ENCODE measurements at regions not wholly inside any gene's neighbourhood (a gene's known extent, or its start where the extent isn't known, plus 50 kb on each side); places are given as distances from the start of the nearest gene placed in this dataset.

DNA sequence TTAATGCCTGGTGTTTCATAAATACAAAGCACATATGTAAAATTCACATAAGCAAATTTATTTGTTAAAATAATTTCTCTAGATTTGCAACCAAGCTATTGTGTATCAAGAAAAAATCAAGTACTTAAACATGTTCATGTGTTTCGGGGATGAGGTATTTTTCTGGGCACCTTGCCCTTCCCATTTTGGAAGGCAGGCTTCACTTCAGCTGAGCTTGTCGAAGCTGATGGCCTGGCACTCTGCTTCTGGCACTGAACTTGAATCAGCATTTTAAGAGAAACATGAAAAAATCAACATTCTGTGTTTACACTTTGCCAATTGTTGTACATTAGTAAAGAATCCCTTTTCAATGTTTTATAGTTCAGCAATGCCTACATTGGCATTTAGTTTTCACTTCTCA lies 179.1 kb upstream of the STEAP4 start:
- DNase-seq = no peak
- Histone ChIP-seq H4K8ac (ENCODE audit: low read length) (no peak overlapping the region), H2BK5ac (ENCODE audit: low read depth, low read length, poor library complexity, severe bottlenecking) (no peak overlapping the region), H3K4ac (ENCODE audit: low read depth in 1 of 2, low read length in 2 of 2) (no peak overlapping the region), H3K18ac (ENCODE audit: low read depth in 1 of 2, low read length in 2 of 2) (no peak overlapping the region), H2AK5ac (ENCODE audit: low read length, severe bottlenecking) (no peak overlapping the region), H3K36me3 (ENCODE audit: control insufficient read depth in 1 of 2, insufficient read depth in 2 of 2, low read depth in 1 of 2, low read length in 2 of 2) (no peaks in the 10 kb centered on the region), H2BK15ac (ENCODE audit: low read depth, poor library complexity, severe bottlenecking) (no peak overlapping the region), H3K27ac (ENCODE audit: low read length, poor library complexity, severe bottlenecking) (no peak overlapping the region), H3K9ac (ENCODE audit: low read length) (no peak overlapping the region), H3K9me3 (ENCODE audit: control insufficient read depth, low read length) (no peaks in the 10 kb centered on the region), H2BK120ac (ENCODE audit: low read depth, low read length) (no peak overlapping the region), H3K23ac (ENCODE audit: low read length in 2 of 2) (no peak overlapping the region), H4K91ac (ENCODE audit: low read length) (no peak overlapping the region), H3K14ac (ENCODE audit: low read length in 2 of 2) (no peak overlapping the region), H3K4me3 (ENCODE audit: insufficient read depth in 1 of 2, low read depth in 1 of 2, low read length in 2 of 2) (no peak overlapping the region), H3K4me2 (ENCODE audit: low read length, poor library complexity, severe bottlenecking) (no peak overlapping the region), H3K79me1 (replicated peaks; ENCODE audit: low read length, poor library complexity, severe bottlenecking) (no peaks in the 10 kb centered on the region), H2BK12ac (ENCODE audit: low read length in 2 of 2) (no peak overlapping the region), H2AFZ (ENCODE audit: low read depth, low read length) (no peak overlapping the region), H3K4me1 (ENCODE audit: control insufficient read depth, insufficient read depth, low read depth, low read length) (no peaks in the 10 kb centered on the region), H3K27me3 (ENCODE audit: control insufficient read depth in 1 of 2, insufficient read depth in 1 of 2, low read length in 2 of 2) (no peaks in the 10 kb centered on the region)
- 48% methylated on average over 2 of the region's 2 CpGs for WGBS

DNA sequence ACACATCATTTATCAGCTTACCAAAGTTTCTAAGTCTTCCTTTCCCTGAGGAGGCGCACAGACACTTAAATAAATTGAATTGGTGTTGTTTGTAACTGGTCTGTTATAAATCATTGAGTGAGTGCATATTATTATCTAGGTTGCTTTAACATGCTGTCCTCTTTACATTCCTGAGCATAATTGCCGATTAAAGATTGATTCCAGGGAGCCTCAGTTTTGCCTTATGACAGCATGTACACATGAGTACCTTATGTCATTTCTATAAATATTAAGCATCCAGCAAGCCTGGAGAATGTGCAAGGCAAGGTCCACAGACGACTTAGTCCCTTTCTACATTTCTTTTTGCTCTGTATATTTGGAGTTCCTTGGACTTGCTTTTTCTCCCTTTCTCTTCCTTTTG lies 177.9 kb upstream of the STEAP4 start:
- no peak overlapping the region for H4K91ac ChIP-seq (ENCODE audit: low read length)
- no peaks in the 10 kb centered on the region for H3K79me1 ChIP-seq (replicated peaks; ENCODE audit: low read length, poor library complexity, severe bottlenecking)
- no peaks in the 10 kb centered on the region for H3K4me1 ChIP-seq (ENCODE audit: control insufficient read depth, insufficient read depth, low read depth, low read length)
- no peak overlapping the region for H2BK12ac ChIP-seq (ENCODE audit: low read length in 2 of 2)
- no peaks in the 10 kb centered on the region for H3K27me3 ChIP-seq (ENCODE audit: control insufficient read depth in 1 of 2, insufficient read depth in 1 of 2, low read length in 2 of 2)
- H4K8ac ChIP-seq (ENCODE audit: low read length) = no peak overlapping the region
- H2BK15ac ChIP-seq (ENCODE audit: low read depth, poor library complexity, severe bottlenecking) = no peak overlapping the region
- no peak overlapping the region for H2BK120ac ChIP-seq (ENCODE audit: low read depth, low read length)
- no peak overlapping the region for H3K27ac ChIP-seq (ENCODE audit: low read length, poor library complexity, severe bottlenecking)
- no peaks in the 10 kb centered on the region for H3K9me3 ChIP-seq (ENCODE audit: control insufficient read depth, low read length)
- H3K14ac ChIP-seq (ENCODE audit: low read length in 2 of 2) = no peak overlapping the region
- H2BK5ac ChIP-seq (ENCODE audit: low read depth, low read length, poor library complexity, severe bottlenecking) = no peak overlapping the region
- H2AFZ ChIP-seq (ENCODE audit: low read depth, low read length) = no peak overlapping the region
- H2AK5ac ChIP-seq (ENCODE audit: low read length, severe bottlenecking) = no peak overlapping the region
- DNase-seq = no peak
- no peak overlapping the region for H3K4me2 ChIP-seq (ENCODE audit: low read length, poor library complexity, severe bottlenecking)
- H3K4ac ChIP-seq (ENCODE audit: low read depth in 1 of 2, low read length in 2 of 2) = no peak overlapping the region
- no peak overlapping the region for H3K18ac ChIP-seq (ENCODE audit: low read depth in 1 of 2, low read length in 2 of 2)
- H3K9ac ChIP-seq (ENCODE audit: low read length) = no peak overlapping the region
- no peak overlapping the region for H3K4me3 ChIP-seq (ENCODE audit: insufficient read depth in 1 of 2, low read depth in 1 of 2, low read length in 2 of 2)
- 60% methylated on average over 2 of the region's 3 CpGs for WGBS
- H3K23ac ChIP-seq (ENCODE audit: low read length in 2 of 2) = no peak overlapping the region
- H3K36me3 ChIP-seq (ENCODE audit: control insufficient read depth in 1 of 2, insufficient read depth in 2 of 2, low read depth in 1 of 2, low read length in 2 of 2) = no peaks in the 10 kb centered on the region

DNA sequence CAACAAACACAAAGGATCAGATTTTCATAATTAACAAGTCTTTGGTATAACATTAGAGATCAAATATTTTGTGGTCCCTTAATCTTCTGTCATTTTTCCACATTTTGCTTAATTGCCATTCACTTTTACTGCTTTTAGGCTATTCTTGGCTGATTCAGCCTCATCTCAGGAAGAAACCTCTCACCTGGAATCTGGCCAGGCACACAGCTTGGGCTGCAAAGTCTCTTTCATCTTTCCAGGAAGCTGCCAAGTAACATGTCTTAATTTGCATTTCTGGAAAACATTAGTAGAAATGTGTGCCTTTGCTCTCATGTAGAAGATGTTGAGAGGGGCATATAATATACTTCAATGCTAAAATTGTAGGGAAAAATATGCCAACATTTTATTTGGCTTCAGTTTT lies 174.2 kb upstream of the STEAP4 start:
- Histone ChIP-seq H3K4ac (ENCODE audit: low read depth in 1 of 2, low read length in 2 of 2) (no peak overlapping the region), H3K4me3 (ENCODE audit: insufficient read depth in 1 of 2, low read depth in 1 of 2, low read length in 2 of 2) (no peak overlapping the region), H3K36me3 (ENCODE audit: control insufficient read depth in 1 of 2, insufficient read depth in 2 of 2, low read depth in 1 of 2, low read length in 2 of 2) (no peaks in the 10 kb centered on the region), H2BK5ac (ENCODE audit: low read depth, low read length, poor library complexity, severe bottlenecking) (no peak overlapping the region), H3K18ac (ENCODE audit: low read depth in 1 of 2, low read length in 2 of 2) (no peak overlapping the region), H2BK12ac (ENCODE audit: low read length in 2 of 2) (no peak overlapping the region), H3K79me1 (replicated peaks; ENCODE audit: low read length, poor library complexity, severe bottlenecking) (no peaks in the 10 kb centered on the region), H2BK120ac (ENCODE audit: low read depth, low read length) (no peak overlapping the region), H4K91ac (ENCODE audit: low read length) (no peak overlapping the region), H3K4me2 (ENCODE audit: low read length, poor library complexity, severe bottlenecking) (no peak overlapping the region), H3K4me1 (ENCODE audit: control insufficient read depth, insufficient read depth, low read depth, low read length) (no peaks in the 10 kb centered on the region), H3K27ac (ENCODE audit: low read length, poor library complexity, severe bottlenecking) (no peak overlapping the region), H3K9ac (ENCODE audit: low read length) (no peak overlapping the region), H3K23ac (ENCODE audit: low read length in 2 of 2) (no peak overlapping the region), H2AK5ac (ENCODE audit: low read length, severe bottlenecking) (no peak overlapping the region), H3K27me3 (ENCODE audit: control insufficient read depth in 1 of 2, insufficient read depth in 1 of 2, low read length in 2 of 2) (no peaks in the 10 kb centered on the region), H3K9me3 (ENCODE audit: control insufficient read depth, low read length) (no peaks in the 10 kb centered on the region), H2BK15ac (ENCODE audit: low read depth, poor library complexity, severe bottlenecking) (no peak overlapping the region), H2AFZ (ENCODE audit: low read depth, low read length) (no peak overlapping the region), H3K14ac (ENCODE audit: low read length in 2 of 2) (no peak overlapping the region), H4K8ac (ENCODE audit: low read length) (no peak overlapping the region)
- DNase-seq = no peak

DNA sequence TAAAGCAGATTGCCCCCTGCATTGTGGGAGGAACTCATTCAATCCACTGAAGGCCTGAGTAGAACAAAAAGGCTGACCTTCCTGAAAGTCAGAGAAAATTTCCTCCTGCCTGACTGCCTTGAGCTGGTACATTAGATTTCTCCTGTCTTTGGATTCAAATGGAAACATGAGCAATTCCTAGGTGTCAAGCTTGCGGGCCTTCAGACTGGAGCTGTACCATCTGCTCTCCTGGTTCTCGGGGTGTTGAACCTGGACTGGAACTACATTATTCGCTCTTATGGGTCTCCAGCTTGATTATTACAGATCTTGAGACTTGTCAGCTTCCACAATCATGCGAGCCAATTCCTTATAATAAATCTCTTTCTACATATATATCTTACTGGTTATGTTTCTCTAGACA lies 173.6 kb upstream of the STEAP4 start:
- H3K4ac ChIP-seq (ENCODE audit: low read depth in 1 of 2, low read length in 2 of 2) = no peak overlapping the region
- no peak for DNase-seq
- no peak overlapping the region for H3K9ac ChIP-seq (ENCODE audit: low read length)
- H3K4me1 ChIP-seq (ENCODE audit: control insufficient read depth, insufficient read depth, low read depth, low read length) = no peaks in the 10 kb centered on the region
- H3K4me2 ChIP-seq (ENCODE audit: low read length, poor library complexity, severe bottlenecking) = no peak overlapping the region
- H3K18ac ChIP-seq (ENCODE audit: low read depth in 1 of 2, low read length in 2 of 2) = no peak overlapping the region
- no peak overlapping the region for H3K14ac ChIP-seq (ENCODE audit: low read length in 2 of 2)
- no peaks in the 10 kb centered on the region for H3K9me3 ChIP-seq (ENCODE audit: control insufficient read depth, low read length)
- no peak overlapping the region for H2BK120ac ChIP-seq (ENCODE audit: low read depth, low read length)
- no peak overlapping the region for H3K27ac ChIP-seq (ENCODE audit: low read length, poor library complexity, severe bottlenecking)
- 41% methylated on average over 2 of the region's 4 CpGs for WGBS
- no peaks in the 10 kb centered on the region for H3K36me3 ChIP-seq (ENCODE audit: control insufficient read depth in 1 of 2, insufficient read depth in 2 of 2, low read depth in 1 of 2, low read length in 2 of 2)
- H2BK12ac ChIP-seq (ENCODE audit: low read length in 2 of 2) = no peak overlapping the region
- H2BK5ac ChIP-seq (ENCODE audit: low read depth, low read length, poor library complexity, severe bottlenecking) = no peak overlapping the region
- no peak overlapping the region for H4K8ac ChIP-seq (ENCODE audit: low read length)
- no peak overlapping the region for H3K4me3 ChIP-seq (ENCODE audit: insufficient read depth in 1 of 2, low read depth in 1 of 2, low read length in 2 of 2)
- H3K79me1 ChIP-seq (replicated peaks; ENCODE audit: low read length, poor library complexity, severe bottlenecking) = no peaks in the 10 kb centered on the region
- no peak overlapping the region for H2BK15ac ChIP-seq (ENCODE audit: low read depth, poor library complexity, severe bottlenecking)
- no peak overlapping the region for H4K91ac ChIP-seq (ENCODE audit: low read length)
- no peaks in the 10 kb centered on the region for H3K27me3 ChIP-seq (ENCODE audit: control insufficient read depth in 1 of 2, insufficient read depth in 1 of 2, low read length in 2 of 2)
- no peak overlapping the region for H2AFZ ChIP-seq (ENCODE audit: low read depth, low read length)
- no peak overlapping the region for H3K23ac ChIP-seq (ENCODE audit: low read length in 2 of 2)
- no peak overlapping the region for H2AK5ac ChIP-seq (ENCODE audit: low read length, severe bottlenecking)

Measured in mesenchymal stem cell (in vitro differentiated cells and primary cell).